NOMO-1 (cell line): ENCODE measurements at regions not wholly inside any gene's neighbourhood (a gene's known extent, or its start where the extent isn't known, plus 50 kb on each side); places are given as distances from the start of the nearest gene placed in this dataset.

Source experiments
- DNase-seq, 2 experiments: peaks; one replicate each; lab custom pipeline; 2025; ENCODE audit not compliant: unreplicated experiment in 2 of 2; lab: John Stamatoyannopoulos, UW

- no peak for DNase-seq
These were observed 166.0 kb upstream of the ZFHX3 start for GRCh38 chr16:73213732-73214455.

- DNase-seq = no peak
These were observed 164.5 kb upstream of the ZFHX3 start for GRCh38 chr16:73212431-73212830.

GRCh38 chr16:73210686-73211085, 162.8 kb upstream of the ZFHX3 start:
- DNase-seq = no peak

GRCh38 chr16:73210084-73210483, 162.2 kb upstream of the ZFHX3 start:
- no peak for DNase-seq

GRCh38 chr16:73209190-73209589, 161.3 kb upstream of the ZFHX3 start:
- DNase-seq = no peak

GRCh38 chr16:73206151-73206707, 158.3 kb upstream of the ZFHX3 start:
- no peak for DNase-seq

GRCh38 chr16:73205153-73205886, 157.4 kb upstream of the ZFHX3 start:
- no peak for DNase-seq

- DNase-seq = no peak
These were observed 156.6 kb upstream of the ZFHX3 start for GRCh38 chr16:73204359-73205152.

- DNase-seq = no peak
These were observed 154.3 kb upstream of the ZFHX3 start for GRCh38 chr16:73202161-73202729.

- no peak for DNase-seq
These were observed 151.3 kb upstream of the ZFHX3 start for GRCh38 chr16:73199214-73199613.

- DNase-seq = no peak
These were observed 150.6 kb upstream of the ZFHX3 start for GRCh38 chr16:73198481-73198880.

- no peak for DNase-seq
These were observed 149.7 kb upstream of the ZFHX3 start for GRCh38 chr16:73197598-73197997.

- DNase-seq = peak in 1 of 2 experiments; percentile 33
These were observed 148.7 kb upstream of the ZFHX3 start for GRCh38 chr16:73196670-73197069.

GRCh38 chr16:73193464-73193863, 145.5 kb upstream of the ZFHX3 start:
- DNase-seq = no peak

GRCh38 chr16:73192232-73192894, 144.4 kb upstream of the ZFHX3 start:
- no peak for DNase-seq

- no peak for DNase-seq
These were observed 143.7 kb upstream of the ZFHX3 start for GRCh38 chr16:73191660-73192046.

GRCh38 chr16:73190688-73191659, 143.0 kb upstream of the ZFHX3 start:
- DNase-seq = no peak

- DNase-seq = no peak
These were observed 142.3 kb upstream of the ZFHX3 start for GRCh38 chr16:73190256-73190655.

- no peak for DNase-seq
These were observed 141.2 kb upstream of the ZFHX3 start for GRCh38 chr16:73189136-73189535.
